A549 (cell line): ENCODE measurements at regions not wholly inside any gene's neighbourhood (a gene's known extent, or its start where the extent isn't known, plus 50 kb on each side); places are given as distances from the start of the nearest gene placed in this dataset.

ENCODE experiments used
- CHD2 ChIP-seq: fragments of 150-350 bp; IDR thresholded peaks from 2 replicates; pipeline ENCODE4 v1.6.1; 2014; ENCODE audit warnings: low read length; ENCODE audit not compliant: partially characterized antibody
- CTCF ChIP-seq: fragments of >200 bp; sonication (Bioruptor Twin); formaldehyde crosslinking; IDR thresholded peaks from 3 replicates; pipeline ENCODE4 v1.5.1; 2016
- E2F6 ChIP-seq: IDR thresholded peaks from 2 replicates; pipeline ENCODE4 v1.6.1; 2012; ENCODE audit warnings: low read depth, borderline replicate concordance
- EP300 ChIP-seq, 2 experiments: fragments of >200 bp; sonication (Bioruptor Twin); formaldehyde crosslinking; IDR thresholded peaks; 2 replicates in 1 of 2; 3 replicates in 1 of 2; pipeline ENCODE4 v1.6.1; 2016 to 2017
- HOXA7 ChIP-seq: fragments of 250-450 bp; sonication (Bioruptor Pico); IDR thresholded peaks from 2 replicates; pipeline ENCODE4 v1.5.0; 2020; ENCODE audit warnings: mild to moderate bottlenecking, moderate library complexity
- JUN ChIP-seq, 2 experiments: fragments of >200 bp; sonication (Bioruptor Twin); formaldehyde crosslinking; IDR thresholded peaks; 2 replicates in 1 of 2; 3 replicates in 1 of 2; pipeline ENCODE4 v1.6.1; 2016 to 2017
- KDM5A ChIP-seq: fragments of 200-600 bp; sonication (generic); IDR thresholded peaks from 2 replicates; pipeline ENCODE4 v1.6.1; 2016; ENCODE audit warnings: antibody characterized with exemption, mild to moderate bottlenecking
- POLR2A ChIP-seq: IDR thresholded peaks from 2 replicates; pipeline ENCODE4 v1.6.1; 2012; ENCODE audit warnings: mild to moderate bottlenecking, low read length
- REST ChIP-seq: fragments of 200-600 bp; sonication (generic); IDR thresholded peaks from 2 replicates; pipeline ENCODE4 v1.6.1; 2016; ENCODE audit warnings: antibody characterized with exemption, mild to moderate bottlenecking, moderate library complexity
- SREBF2 ChIP-seq: fragments of 450-650 bp; IDR thresholded peaks from 2 replicates; pipeline ENCODE4 v1.6.1; 2014; ENCODE audit warnings: mild to moderate bottlenecking, moderate library complexity
- USF2 ChIP-seq: fragments of 450-650 bp; IDR thresholded peaks from 2 replicates; pipeline ENCODE4 v1.6.1; 2014; ENCODE audit warnings: antibody characterized with exemption

- TF ChIP-seq CTCF (no peak), CHD2 (no peak), EP300 (IDR thresholded peaks at IDR 0.05) (no peak), POLR2A (no peak), REST (no peak), SREBF2 (no peak), USF2 (no peak), JUN (IDR thresholded peaks at IDR 0.05) (no peak), E2F6 (no peak), HOXA7 (CRISPR knock-in tag) (no peak), KDM5A (no peak)
Measured at GRCh38 chr5:98443881-98444280, 329.6 kb upstream of the RGMB start.
